GM19025 (cell line): ENCODE measurements at regions not wholly inside any gene's neighbourhood (a gene's known extent, or its start where the extent isn't known, plus 50 kb on each side); places are given as distances from the start of the nearest gene placed in this dataset.
"Not testable (repeated sequence)": the region's sequence is repeated elsewhere in the genome, so short reads cannot be mapped to it uniquely, and the experiment has no call there.

Source experiments
- ATAC-seq: cut with Tn5 transposase; IDR thresholded peaks from one replicate; pipeline ENCODE4 v1.9.1; 2021; ENCODE audit warnings: mild to moderate bottlenecking, low read depth, moderate library complexity; ENCODE audit not compliant: unreplicated experiment

GRCh38 chr1:120609015-120609573 lies 114.7 kb upstream of the NBPF26 start:
- not testable (repeated sequence) for ATAC-seq

GRCh38 chr1:120609834-120610233 lies 113.9 kb upstream of the NBPF26 start:
- not testable (repeated sequence) for ATAC-seq

GRCh38 chr1:120614931-120615639 lies 108.7 kb upstream of the NBPF26 start:
- not testable (repeated sequence) for ATAC-seq

GRCh38 chr1:120617493-120617892 lies 106.3 kb upstream of the NBPF26 start:
- not testable (repeated sequence) for ATAC-seq

GRCh38 chr1:120619867-120620692 lies 103.7 kb upstream of the NBPF26 start:
- ATAC-seq, result not testable (repeated sequence)

- not testable (repeated sequence) for ATAC-seq
Observed at GRCh38 chr1:120620693-120620969, 103.1 kb upstream of the NBPF26 start.

GRCh38 chr1:120621278-120621677 lies 102.5 kb upstream of the NBPF26 start:
- not testable (repeated sequence) for ATAC-seq

GRCh38 chr1:120623539-120623938 lies 100.2 kb upstream of the NBPF26 start:
- ATAC-seq, result not testable (repeated sequence)

GRCh38 chr1:120624565-120625064 lies 99.1 kb upstream of the NBPF26 start:
- ATAC-seq, result not testable (repeated sequence)

GRCh38 chr1:120629832-120630455 lies 93.8 kb upstream of the NBPF26 start:
- ATAC-seq, result not testable (repeated sequence)

- ATAC-seq, result not testable (repeated sequence)
Observed at GRCh38 chr1:120634816-120635806, 88.6 kb upstream of the NBPF26 start.

GRCh38 chr1:120640261-120641013 lies 83.3 kb upstream of the NBPF26 start:
- not testable (repeated sequence) for ATAC-seq

GRCh38 chr1:120641014-120641302 lies 82.8 kb upstream of the NBPF26 start:
- not testable (repeated sequence) for ATAC-seq

- not testable (repeated sequence) for ATAC-seq
Observed at GRCh38 chr1:120647182-120647581, 76.6 kb upstream of the NBPF26 start.

GRCh38 chr1:120648915-120649623 lies 74.7 kb upstream of the NBPF26 start:
- ATAC-seq, result not testable (repeated sequence)

- ATAC-seq, result not testable (repeated sequence)
Observed at GRCh38 chr1:120649730-120650129, 74.0 kb upstream of the NBPF26 start.

GRCh38 chr1:120654114-120654513 lies 69.6 kb upstream of the NBPF26 start:
- ATAC-seq, result not testable (repeated sequence)

- not testable (repeated sequence) for ATAC-seq
Observed at GRCh38 chr1:120655394-120655793, 68.4 kb upstream of the NBPF26 start.
